ENCODE measurements at regions not wholly inside any gene's neighbourhood (a gene's known extent, or its start where the extent isn't known, plus 50 kb on each side); places are given as distances from the start of the nearest gene placed in this dataset.

DNA sequence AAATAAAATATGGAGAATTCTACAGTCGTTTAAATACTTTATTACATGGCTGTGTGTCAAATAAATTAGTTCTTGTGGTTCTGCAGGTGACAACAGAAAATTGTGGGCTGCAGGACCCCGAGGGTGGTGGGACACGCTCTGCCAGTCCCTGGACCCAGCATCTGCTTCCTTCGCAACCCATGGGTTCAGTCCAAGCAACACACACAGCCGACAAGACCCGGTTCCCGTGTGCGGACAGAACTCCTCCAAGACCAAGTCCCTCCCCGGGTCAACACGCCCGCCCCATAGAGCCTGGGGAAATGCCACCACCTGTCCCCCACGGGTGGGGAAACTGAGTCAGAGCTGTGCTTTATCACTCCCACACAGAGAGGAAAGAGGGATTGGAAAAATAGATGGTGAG is 238.9 kb downstream of the BRD1 start:
- WGBS, 5 donors: 71 to 82% (median 80%) methylated on average over 9 to 12 of the region's 12 CpGs
- Histone ChIP-seq H3K9me3 (no peaks in the 10 kb centered on the region), H3K4me1 (no peaks in the 10 kb centered on the region), H3K36me3 (no peaks in the 10 kb centered on the region), H3K27me3 (peaks cover 0 to 10% (median 0%) of the 10 kb centered on the region in 3 donors), H3K4me3 (no peak overlapping the region), H3K27ac (no peak overlapping the region)
- intact Hi-C loops (cut with DNase I; ENCODE audit: low total_unique reads): no loop called here
- TF ChIP-seq EP300 (IDR thresholded peaks at IDR 0.05): no peak
- no peak for DNase-seq

GRCh38 chr22:49587987-49588386 is 239.7 kb downstream of the BRD1 start:
- Histone ChIP-seq H3K27me3 (peaks cover 0 to 10% (median 0%) of the 10 kb centered on the region in 3 donors), H3K36me3 (no peaks in the 10 kb centered on the region), H3K27ac (no peak overlapping the region), H3K9me3 (no peaks in the 10 kb centered on the region), H3K4me3 (no peak overlapping the region), H3K4me1 (no peaks in the 10 kb centered on the region)
- DNase-seq: no peak
- 57 to 72% (median 63%) methylated on average over 12 to 13 of the region's 13 CpGs for WGBS, 5 donors
- TF ChIP-seq POLR2A (IDR thresholded peaks at IDR 0.05) (no peak), POLR2AphosphoS5 (IDR thresholded peaks at IDR 0.05) (no peak), EP300 (IDR thresholded peaks at IDR 0.05) (no peak), CTCF (IDR thresholded peaks at IDR 0.05) (no peak)
- intact Hi-C loops (cut with DNase I; ENCODE audit: low total_unique reads): no loop called here

- no peak for DNase-seq
- TF ChIP-seq POLR2A (IDR thresholded peaks at IDR 0.05): no peak
- TF ChIP-seq POLR2AphosphoS5 (IDR thresholded peaks at IDR 0.05): no peak
- no peak for TF ChIP-seq CTCF (IDR thresholded peaks at IDR 0.05)
- TF ChIP-seq EP300 (IDR thresholded peaks at IDR 0.05): no peak
- intact Hi-C loops (cut with DNase I; ENCODE audit: low total_unique reads): no loop called here
- H3K27ac ChIP-seq: no peak overlapping the region
- H3K4me1 ChIP-seq: no peaks in the 10 kb centered on the region
- peaks cover 0 to 10% (median 0%) of the 10 kb centered on the region in 3 donors for H3K27me3 ChIP-seq
- H3K9me3 ChIP-seq: no peaks in the 10 kb centered on the region
- H3K36me3 ChIP-seq: no peaks in the 10 kb centered on the region
- WGBS, 5 donors: 80 to 97% (median 83%) methylated on average over 8 to 13 of the region's 13 CpGs
- H3K4me3 ChIP-seq: no peak overlapping the region
Observed at GRCh38 chr22:49587421-49587820, 240.3 kb downstream of the BRD1 start.

DNA sequence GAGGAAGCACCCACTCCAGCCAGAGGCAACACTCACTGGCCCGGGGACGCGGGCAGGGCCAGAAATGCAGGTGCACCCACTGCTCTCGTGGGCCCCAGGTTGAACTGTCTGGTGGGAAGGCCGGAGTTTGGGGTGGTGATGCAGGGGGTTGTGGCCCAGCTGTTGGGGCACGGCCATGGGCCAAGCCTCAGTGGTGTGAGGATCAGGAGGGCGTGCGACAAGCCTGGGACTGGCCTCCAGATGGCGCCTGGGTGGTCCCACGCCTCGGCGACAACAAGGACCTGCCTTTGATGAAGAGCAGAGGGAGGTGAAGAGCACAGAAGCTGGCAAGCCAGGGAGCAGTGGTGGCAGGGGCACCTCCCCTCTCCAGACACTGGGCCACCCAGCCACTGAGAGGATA is 240.8 kb downstream of the BRD1 start:
- Histone ChIP-seq H3K27ac (no peak overlapping the region), H3K9me3 (no peaks in the 10 kb centered on the region), H3K27me3 (peaks cover 0 to 10% (median 0%) of the 10 kb centered on the region in 3 donors), H3K36me3 (no peaks in the 10 kb centered on the region), H3K4me3 (no peak overlapping the region), H3K4me1 (no peaks in the 10 kb centered on the region)
- WGBS, 5 donors: 63 to 83% (median 77%) methylated on average over 8 to 12 of the region's 12 CpGs
- intact Hi-C loops (cut with DNase I; ENCODE audit: low total_unique reads): no loop called here
- TF ChIP-seq POLR2AphosphoS5 (IDR thresholded peaks at IDR 0.05) (no peak), CTCF (IDR thresholded peaks at IDR 0.05) (no peak), POLR2A (IDR thresholded peaks at IDR 0.05) (no peak), EP300 (IDR thresholded peaks at IDR 0.05) (no peak)
- no peak for DNase-seq

GRCh38 chr22:49586244-49586748 is 241.4 kb downstream of the BRD1 start:
- Histone ChIP-seq H3K4me3 (no peak overlapping the region), H3K4me1 (no peaks in the 10 kb centered on the region), H3K36me3 (no peaks in the 10 kb centered on the region), H3K27me3 (peaks cover 0 to 10% (median 0%) of the 10 kb centered on the region in 3 donors), H3K9me3 (peaks cover 0 to under 1% (median 0%) of the 10 kb centered on the region in 4 donors), H3K27ac (no peak overlapping the region)
- 72 to 80% (median 80%) methylated on average over 13 to 20 of the region's 20 CpGs for WGBS, 5 donors
- intact Hi-C loops (cut with DNase I; ENCODE audit: low total_unique reads): no loop called here
- DNase-seq: no peak
- TF ChIP-seq POLR2A (IDR thresholded peaks at IDR 0.05): no peak
- no peak for TF ChIP-seq POLR2AphosphoS5 (IDR thresholded peaks at IDR 0.05)
- TF ChIP-seq EP300 (IDR thresholded peaks at IDR 0.05): no peak
- TF ChIP-seq CTCF (IDR thresholded peaks at IDR 0.05): no peak
